ENCODE measurements at regions not wholly inside any gene's neighbourhood (a gene's known extent, or its start where the extent isn't known, plus 50 kb on each side); places are given as distances from the start of the nearest gene placed in this dataset.

GRCh38 chr18:10365901-10366300 lies 88.5 kb upstream of the APCDD1 start:
- H3K4me2 ChIP-seq (ENCODE audit: insufficient read depth, insufficient read length, low read length), result no peak overlapping the region
- H3K4me1 ChIP-seq (ENCODE audit: insufficient read depth, low read length), result no peaks in the 10 kb centered on the region
- H3K27me3 ChIP-seq (ENCODE audit: insufficient read depth, low read length), result no peaks in the 10 kb centered on the region
- H3K14ac ChIP-seq (ENCODE audit: insufficient read depth, low read length), result no peak overlapping the region
- H4K91ac ChIP-seq (ENCODE audit: insufficient read length, low read depth, low read length), result no peak overlapping the region
- H2BK5ac ChIP-seq (ENCODE audit: insufficient read length, low read length), result no peak overlapping the region
- no peaks in the 10 kb centered on the region for H4K20me1 ChIP-seq (ENCODE audit: control insufficient read depth, insufficient read depth, insufficient read length)
- no peak overlapping the region for H3K4ac ChIP-seq (ENCODE audit: low read depth, low read length)
- WGBS (ENCODE audit: extremely low coverage, insufficient read length, low lambda C conversion rate), result no CpG with 5 or more reads among the region's 5 CpGs
- H3T11ph ChIP-seq (ENCODE audit: low read length), result no peak overlapping the region
- no peak overlapping the region for H3K9ac ChIP-seq (ENCODE audit: extremely low read depth, insufficient read length, low read length)
- H3K4me1 Mint-ChIP-seq, result peaks cover 4 to 5% of the 10 kb centered on the region in 2 experiments; a peak in 3 of 4 replicates
- H2AK5ac ChIP-seq (ENCODE audit: insufficient read length, low read length), result no peak overlapping the region
- no peaks in the 10 kb centered on the region for H3K9me3 ChIP-seq (ENCODE audit: control insufficient read depth, low read depth, low read length)
- no peaks in the 10 kb centered on the region for H3K79me1 ChIP-seq (ENCODE audit: insufficient read depth, low read depth, low read length, poor library complexity, severe bottlenecking)
- no peak overlapping the region for H2BK20ac ChIP-seq (ENCODE audit: low read depth, low read length, poor library complexity, severe bottlenecking)
- no peak overlapping the region for H4K5ac ChIP-seq (ENCODE audit: insufficient read length, low read depth, low read length)
- H3K36me3 Mint-ChIP-seq (ENCODE audit: insufficient read depth in 1 of 3, low read depth in 3 of 3), result peaks cover 0 to 8% (median 6%) of the 10 kb centered on the region in 3 experiments; a peak in 5 of 7 replicates
- no peak overlapping the region for H4K8ac ChIP-seq (replicated peaks; ENCODE audit: insufficient read length, low read depth, low read length)
- no peaks in the 10 kb centered on the region for H3K23me2 ChIP-seq (ENCODE audit: insufficient read length, low read depth, low read length, poor library complexity, severe bottlenecking)
- no peak overlapping the region for H2BK12ac ChIP-seq (ENCODE audit: insufficient read length, low read depth, low read length)
- H3K56ac ChIP-seq (ENCODE audit: insufficient read length, low read depth, low read length), result no peak overlapping the region
- H2BK15ac ChIP-seq (ENCODE audit: low read depth, low read length), result no peak overlapping the region
- no peak for DNase-seq
- no peak overlapping the region for H3K23ac ChIP-seq (ENCODE audit: insufficient read length, low read depth, low read length)
- peaks cover 8% of the 10 kb centered on the region for H3K27me3 Mint-ChIP-seq (ENCODE audit: low read depth)
- no peak overlapping the region for H2AFZ ChIP-seq (ENCODE audit: low read length)
- TF ChIP-seq CTCF (conservative IDR thresholded peaks at IDR 0.05), result no peak
- H3K79me2 ChIP-seq (ENCODE audit: insufficient read depth, low read length), result no peaks in the 10 kb centered on the region
- H3K9me3 Mint-ChIP-seq, result peaks cover 13% of the 10 kb centered on the region in 2 experiments
- H3K18ac ChIP-seq (ENCODE audit: insufficient read length, low read depth, low read length), result no peak overlapping the region
- no peak overlapping the region for H2BK120ac ChIP-seq (ENCODE audit: low read depth, low read length, poor library complexity, severe bottlenecking)
- H3K4me3 Mint-ChIP-seq, result no peak overlapping the region
- H3K27ac ChIP-seq (ENCODE audit: insufficient read length, low read depth, low read length), result no peak overlapping the region
- no peak overlapping the region for H3K27ac Mint-ChIP-seq

All from H9 (cell line).